H1 (cell line): ENCODE measurements at regions not wholly inside any gene's neighbourhood (a gene's known extent, or its start where the extent isn't known, plus 50 kb on each side); places are given as distances from the start of the nearest gene placed in this dataset.

Source experiments
- CEBPB ChIP-seq: IDR thresholded peaks from 2 replicates; pipeline ENCODE4 v1.6.1; 2012; ENCODE audit warnings: low read depth, low read length
- CREB1 ChIP-seq: IDR thresholded peaks from 2 replicates; pipeline ENCODE4 v1.6.1; 2012; ENCODE audit warnings: inconsistent platforms
- EP300 ChIP-seq, 2 experiments: IDR thresholded peaks; 1 replicate in 1 of 2; 2 replicates in 1 of 2; pipeline ENCODE4 v1.6.1; 2011 to 2012; ENCODE audit warnings: low read depth in 2 of 2, low read length in 2 of 2, mild to moderate bottlenecking in 2 of 2, borderline replicate concordance in 1 of 2, inconsistent platforms in 1 of 2, moderate library complexity in 1 of 2
- GABPA ChIP-seq: IDR thresholded peaks from 2 replicates; pipeline ENCODE4 v1.6.1; 2011; ENCODE audit warnings: mild to moderate bottlenecking, low read length, moderate library complexity, borderline replicate concordance; ENCODE audit not compliant: insufficient read depth
- GTF2F1 ChIP-seq: IDR thresholded peaks from 2 replicates; pipeline ENCODE4 v1.6.1; 2012; ENCODE audit warnings: low read depth, low read length, improper control_type of control experiment, borderline replicate concordance
- JUND ChIP-seq: IDR thresholded peaks from 2 replicates; pipeline ENCODE4 v1.6.1; 2011; ENCODE audit warnings: mild to moderate bottlenecking, improper control_type of control experiment, low read length
- PHF8 ChIP-seq: fragments of 200-600 bp; sonication (generic); conservative IDR thresholded peaks from 2 replicates; pipeline ENCODE4 v1.7.1; 2012; ENCODE audit warnings: low read depth, mild to moderate bottlenecking, inconsistent platforms, low read length, moderate library complexity
- RFX5 ChIP-seq: IDR thresholded peaks from 2 replicates; pipeline ENCODE4 v1.6.1; 2011; ENCODE audit warnings: low read depth, low read length, improper control_type of control experiment, borderline replicate concordance
- RXRA ChIP-seq: IDR thresholded peaks from 2 replicates; pipeline ENCODE4 v1.6.1; 2011; ENCODE audit warnings: low read depth, mild to moderate bottlenecking, low read length, moderate library complexity; ENCODE audit not compliant: insufficient read depth
- SUZ12 ChIP-seq: fragments of 200-600 bp; sonication (generic); IDR thresholded peaks from 2 replicates; pipeline ENCODE4 v1.6.1; 2012; ENCODE audit warnings: mild to moderate bottlenecking, inconsistent platforms, low read length, moderate library complexity, mixed read lengths
- TBP ChIP-seq: IDR thresholded peaks from 2 replicates; pipeline ENCODE4 v1.6.1; 2011; ENCODE audit warnings: low read depth, low read length, improper control_type of control experiment
- TF ChIP-seq, protein P1 (sequence below), 3 experiments: IDR thresholded peaks; 1 replicate in 2 of 3; 2 replicates in 1 of 3; pipeline versions ENCODE4 v1.5.1 to v1.6.1; 2011; ENCODE audit warnings: low read length in 3 of 3, mild to moderate bottlenecking in 3 of 3, inconsistent platforms in 2 of 3, low read depth in 1 of 3, moderate library complexity in 1 of 3; ENCODE audit not compliant: insufficient read depth in 1 of 3; ENCODE audit errors: control extremely low read depth in 1 of 3

DNA sequence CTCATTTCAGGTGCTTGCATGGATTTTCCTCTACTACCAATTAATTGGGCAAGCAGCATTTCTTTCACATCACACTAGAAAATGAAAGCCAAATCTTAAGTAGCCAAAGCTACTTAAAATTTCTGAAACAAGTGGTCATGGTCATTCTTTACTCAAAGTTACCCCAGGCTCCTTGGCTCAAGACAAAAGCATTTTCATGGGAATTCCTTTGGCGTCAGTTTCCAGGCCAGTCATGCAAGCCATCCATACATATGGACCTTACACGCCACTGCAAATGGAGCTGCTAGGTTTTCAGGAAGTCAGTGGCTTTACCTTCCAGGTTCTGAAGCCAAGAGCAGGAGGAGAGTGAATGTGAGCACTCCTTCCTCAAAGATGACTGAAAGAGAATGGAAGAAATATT is 83.7 kb upstream of the IL12A start:
- TF ChIP-seq, protein P1, sequence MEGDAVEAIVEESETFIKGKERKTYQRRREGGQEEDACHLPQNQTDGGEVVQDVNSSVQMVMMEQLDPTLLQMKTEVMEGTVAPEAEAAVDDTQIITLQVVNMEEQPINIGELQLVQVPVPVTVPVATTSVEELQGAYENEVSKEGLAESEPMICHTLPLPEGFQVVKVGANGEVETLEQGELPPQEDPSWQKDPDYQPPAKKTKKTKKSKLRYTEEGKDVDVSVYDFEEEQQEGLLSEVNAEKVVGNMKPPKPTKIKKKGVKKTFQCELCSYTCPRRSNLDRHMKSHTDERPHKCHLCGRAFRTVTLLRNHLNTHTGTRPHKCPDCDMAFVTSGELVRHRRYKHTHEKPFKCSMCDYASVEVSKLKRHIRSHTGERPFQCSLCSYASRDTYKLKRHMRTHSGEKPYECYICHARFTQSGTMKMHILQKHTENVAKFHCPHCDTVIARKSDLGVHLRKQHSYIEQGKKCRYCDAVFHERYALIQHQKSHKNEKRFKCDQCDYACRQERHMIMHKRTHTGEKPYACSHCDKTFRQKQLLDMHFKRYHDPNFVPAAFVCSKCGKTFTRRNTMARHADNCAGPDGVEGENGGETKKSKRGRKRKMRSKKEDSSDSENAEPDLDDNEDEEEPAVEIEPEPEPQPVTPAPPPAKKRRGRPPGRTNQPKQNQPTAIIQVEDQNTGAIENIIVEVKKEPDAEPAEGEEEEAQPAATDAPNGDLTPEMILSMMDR (IDR thresholded peaks at IDR 0.05; ENCODE audit: control extremely low read depth in 1 of 3, insufficient read depth in 1 of 3, low read depth in 1 of 3, low read length in 3 of 3): no peak
- TF ChIP-seq TBP (no peak), GABPA (no peak), EP300 (IDR thresholded peaks at IDR 0.05; ENCODE audit: borderline replicate concordance in 1 of 2, low read depth in 2 of 2, low read length in 2 of 2) (no peak), JUND (no peak), CEBPB (no peak), GTF2F1 (no peak), PHF8 (no peak), RXRA (no peak), RFX5 (no peak), CREB1 (no peak), SUZ12 (no peak)
